ENCODE measurements at regions not wholly inside any gene's neighbourhood (a gene's known extent, or its start where the extent isn't known, plus 50 kb on each side); places are given as distances from the start of the nearest gene placed in this dataset.
"Not testable (repeated sequence)": the region's sequence is repeated elsewhere in the genome, so short reads cannot be mapped to it uniquely, and the experiment has no call there.

GRCh38 chr7:68183176-68183575 lies 1186.5 kb downstream of the TYW1 start:
- H3K36me3 ChIP-seq (ENCODE audit: control insufficient read depth in 4 of 4, insufficient read depth in 4 of 4, low read length in 3 of 4) = no peaks in the 10 kb centered on the region
- H3K4me1 ChIP-seq (ENCODE audit: control extremely low read depth in 1 of 4, control insufficient read depth in 4 of 4, insufficient read depth in 4 of 4, low read length in 3 of 4) = no peaks in the 10 kb centered on the region
- no peaks in the 10 kb centered on the region for H3K27me3 ChIP-seq (replicated peaks in 2 of 5; ENCODE audit: control insufficient read depth in 4 of 5, insufficient read depth in 5 of 5, low read length in 4 of 5)
- no peak overlapping the region for H3K4me3 ChIP-seq (ENCODE audit: control insufficient read depth in 1 of 7, extremely low read depth in 1 of 7, insufficient read depth in 4 of 7, low read depth in 2 of 7, low read length in 6 of 7)
- H3K27ac ChIP-seq (ENCODE audit: insufficient read depth in 1 of 2, low read depth in 1 of 2, low read length in 2 of 2, poor library complexity in 1 of 2, severe bottlenecking in 2 of 2) = no peak overlapping the region
- ChIA-PET POLR2A (no interaction called here), CTCF (no interaction called here)
- DNase-seq = no peak
- no peaks in the 10 kb centered on the region for H3K9me3 ChIP-seq (ENCODE audit: control extremely low read depth in 1 of 5, control insufficient read depth in 4 of 5, insufficient read depth in 2 of 5, low read depth in 1 of 5, low read length in 4 of 5)
- 78% methylated on average over 6 of the region's 6 CpGs for WGBS (ENCODE audit: insufficient coverage)

- ChIA-PET POLR2A (no interaction called here), CTCF (no interaction called here)
- Histone ChIP-seq H3K36me3 (ENCODE audit: control insufficient read depth in 4 of 4, insufficient read depth in 4 of 4, low read length in 3 of 4) (no peaks in the 10 kb centered on the region), H3K9me3 (ENCODE audit: control extremely low read depth in 1 of 5, control insufficient read depth in 4 of 5, insufficient read depth in 2 of 5, low read depth in 1 of 5, low read length in 4 of 5) (no peaks in the 10 kb centered on the region), H3K27ac (ENCODE audit: insufficient read depth in 1 of 2, low read depth in 1 of 2, low read length in 2 of 2, poor library complexity in 1 of 2, severe bottlenecking in 2 of 2) (no peak overlapping the region), H3K4me3 (ENCODE audit: control insufficient read depth in 1 of 7, extremely low read depth in 1 of 7, insufficient read depth in 4 of 7, low read depth in 2 of 7, low read length in 6 of 7) (no peak overlapping the region), H3K27me3 (replicated peaks in 2 of 5; ENCODE audit: control insufficient read depth in 4 of 5, insufficient read depth in 5 of 5, low read length in 4 of 5) (no peaks in the 10 kb centered on the region), H3K4me1 (ENCODE audit: control extremely low read depth in 1 of 4, control insufficient read depth in 4 of 4, insufficient read depth in 4 of 4, low read length in 3 of 4) (no peaks in the 10 kb centered on the region)
- 88% methylated on average over 7 of the region's 16 CpGs for WGBS (ENCODE audit: insufficient coverage)
- no peak for DNase-seq
Measured at GRCh38 chr7:68185631-68186456, 1189.2 kb downstream of the TYW1 start.

- DNase-seq = no peak
- CTCF ChIA-PET = interaction anchor here (0.9 kb wide), 1 partner anchor 15 kb away, joined by 3 read pairs; no protein-coding TSS in a partner anchor
- POLR2A ChIA-PET = no interaction called here
- 92% methylated on average over 6 of the region's 7 CpGs for WGBS (ENCODE audit: insufficient coverage)
- Histone ChIP-seq H3K4me3 (ENCODE audit: control insufficient read depth in 1 of 7, extremely low read depth in 1 of 7, insufficient read depth in 4 of 7, low read depth in 2 of 7, low read length in 6 of 7) (no peak overlapping the region), H3K27me3 (replicated peaks in 2 of 5; ENCODE audit: control insufficient read depth in 4 of 5, insufficient read depth in 5 of 5, low read length in 4 of 5) (no peaks in the 10 kb centered on the region), H3K9me3 (ENCODE audit: control extremely low read depth in 1 of 5, control insufficient read depth in 4 of 5, insufficient read depth in 2 of 5, low read depth in 1 of 5, low read length in 4 of 5) (no peaks in the 10 kb centered on the region), H3K36me3 (ENCODE audit: control insufficient read depth in 4 of 4, insufficient read depth in 4 of 4, low read length in 3 of 4) (no peaks in the 10 kb centered on the region), H3K27ac (ENCODE audit: insufficient read depth in 1 of 2, low read depth in 1 of 2, low read length in 2 of 2, poor library complexity in 1 of 2, severe bottlenecking in 2 of 2) (no peak overlapping the region), H3K4me1 (ENCODE audit: control extremely low read depth in 1 of 4, control insufficient read depth in 4 of 4, insufficient read depth in 4 of 4, low read length in 3 of 4) (no peaks in the 10 kb centered on the region)
Measured at GRCh38 chr7:68187532-68187931, 1190.9 kb downstream of the TYW1 start.

DNA sequence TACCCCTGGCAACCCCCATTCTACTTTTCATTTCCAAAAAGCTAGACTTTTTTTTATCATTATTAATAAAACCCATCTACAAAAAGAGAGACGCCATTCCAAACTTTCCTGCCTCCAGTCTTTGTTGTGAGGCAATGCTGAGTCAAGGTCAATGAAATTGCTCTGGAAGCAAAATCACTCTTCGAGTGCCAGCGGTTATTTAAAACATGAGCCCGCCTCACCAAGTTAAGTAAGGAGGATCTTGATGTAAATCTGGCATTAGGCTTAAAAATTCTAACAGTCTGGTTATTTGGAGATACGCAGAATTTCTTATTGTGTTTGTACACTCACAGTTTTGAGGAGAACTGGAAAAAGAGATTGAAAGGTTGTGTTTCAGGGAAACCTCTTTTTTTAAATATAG lies 1196.3 kb downstream of the TYW1 start:
- Histone ChIP-seq H3K4me1 (ENCODE audit: control extremely low read depth in 1 of 4, control insufficient read depth in 4 of 4, insufficient read depth in 4 of 4, low read length in 3 of 4) (no peaks in the 10 kb centered on the region), H3K27me3 (replicated peaks in 2 of 5; ENCODE audit: control insufficient read depth in 4 of 5, insufficient read depth in 5 of 5, low read length in 4 of 5) (no peaks in the 10 kb centered on the region), H3K36me3 (ENCODE audit: control insufficient read depth in 4 of 4, insufficient read depth in 4 of 4, low read length in 3 of 4) (no peaks in the 10 kb centered on the region), H3K27ac (ENCODE audit: insufficient read depth in 1 of 2, low read depth in 1 of 2, low read length in 2 of 2, poor library complexity in 1 of 2, severe bottlenecking in 2 of 2) (no peak overlapping the region), H3K4me3 (ENCODE audit: control insufficient read depth in 1 of 7, extremely low read depth in 1 of 7, insufficient read depth in 4 of 7, low read depth in 2 of 7, low read length in 6 of 7) (no peak overlapping the region), H3K9me3 (ENCODE audit: control extremely low read depth in 1 of 5, control insufficient read depth in 4 of 5, insufficient read depth in 2 of 5, low read depth in 1 of 5, low read length in 4 of 5) (peaks cover 0 to 7% (median 2%) of the 10 kb centered on the region in 5 experiments)
- 95% methylated on average over 5 of the region's 5 CpGs for WGBS (ENCODE audit: insufficient coverage)
- ChIA-PET CTCF (no interaction called here), POLR2A (no interaction called here)
- DNase-seq = no peak

GRCh38 chr7:68195642-68196041 lies 1199.0 kb downstream of the TYW1 start:
- H3K4me3 ChIP-seq (ENCODE audit: control insufficient read depth in 1 of 7, extremely low read depth in 1 of 7, insufficient read depth in 4 of 7, low read depth in 2 of 7, low read length in 6 of 7); H3K4me1 ChIP-seq (ENCODE audit: control extremely low read depth in 1 of 4, control insufficient read depth in 4 of 4, insufficient read depth in 4 of 4, low read length in 3 of 4); DNase-seq; POLR2A ChIA-PET; H3K36me3 ChIP-seq (ENCODE audit: control insufficient read depth in 4 of 4, insufficient read depth in 4 of 4, low read length in 3 of 4); CTCF ChIA-PET; H3K9me3 ChIP-seq (ENCODE audit: control extremely low read depth in 1 of 5, control insufficient read depth in 4 of 5, insufficient read depth in 2 of 5, low read depth in 1 of 5, low read length in 4 of 5); H3K27ac ChIP-seq (ENCODE audit: insufficient read depth in 1 of 2, low read depth in 1 of 2, low read length in 2 of 2, poor library complexity in 1 of 2, severe bottlenecking in 2 of 2); H3K27me3 ChIP-seq (replicated peaks in 2 of 5; ENCODE audit: control insufficient read depth in 4 of 5, insufficient read depth in 5 of 5, low read length in 4 of 5): not testable (repeated sequence)
- WGBS (ENCODE audit: insufficient coverage) = no CpG with 5 or more reads among the region's 2 CpGs

DNA sequence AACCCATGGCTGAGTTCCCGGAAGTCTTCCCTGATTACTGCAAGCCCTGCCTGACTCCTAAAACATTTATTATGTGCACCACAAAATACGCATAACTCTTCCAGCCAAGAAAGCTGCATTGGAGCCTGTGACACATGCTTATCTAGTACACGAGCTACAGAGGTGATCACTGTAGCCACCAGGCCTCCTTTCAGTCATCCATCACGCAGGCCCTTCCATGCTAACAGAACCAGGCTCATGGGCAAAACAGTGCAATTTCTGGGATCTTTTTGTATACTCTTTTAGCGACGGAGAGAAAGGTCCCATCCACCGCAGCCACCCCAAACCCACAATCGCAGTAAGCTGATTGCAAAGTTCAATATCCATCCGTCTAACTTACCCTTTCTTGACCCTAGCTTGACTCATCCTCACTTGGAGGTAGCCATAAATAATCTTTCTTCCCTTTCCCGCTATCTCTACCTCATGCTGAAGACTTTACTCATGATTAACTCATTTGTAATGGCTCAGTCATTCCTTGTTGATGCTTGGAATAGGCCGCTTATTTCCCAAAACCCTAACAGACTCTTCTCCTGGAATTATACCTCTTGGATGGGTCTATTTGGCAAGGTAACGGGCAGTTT lies 1203.5 kb downstream of the TYW1 start:
- WGBS (ENCODE audit: insufficient coverage) = 90% methylated on average over 10 of the region's 12 CpGs
- no peak for DNase-seq
- CTCF ChIA-PET = no interaction called here

DNA sequence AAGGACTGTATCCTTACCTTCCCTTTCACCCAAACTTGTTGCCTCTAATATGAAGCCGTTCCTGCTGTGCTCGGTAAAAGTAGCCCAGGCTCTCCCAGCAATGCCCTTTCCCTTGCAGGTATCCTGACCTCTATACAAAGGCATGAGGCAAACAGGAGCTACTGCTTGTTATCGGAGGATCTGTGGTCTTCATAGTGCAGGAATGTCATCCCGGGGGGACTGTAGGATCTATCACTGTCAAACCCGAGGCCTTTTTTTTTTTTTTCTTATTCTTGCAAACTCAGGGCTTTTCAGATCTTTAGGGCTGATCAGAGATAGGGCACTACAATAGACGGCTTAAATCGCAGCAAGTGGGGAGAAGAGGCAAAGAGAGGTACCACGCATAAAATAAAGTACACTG lies 1206.6 kb downstream of the TYW1 start:
- Histone ChIP-seq H3K36me3 (ENCODE audit: control insufficient read depth in 4 of 4, insufficient read depth in 4 of 4, low read length in 3 of 4) (no peaks in the 10 kb centered on the region), H3K27ac (ENCODE audit: insufficient read depth in 1 of 2, low read depth in 1 of 2, low read length in 2 of 2, poor library complexity in 1 of 2, severe bottlenecking in 2 of 2) (no peak overlapping the region), H3K4me3 (ENCODE audit: control insufficient read depth in 1 of 7, extremely low read depth in 1 of 7, insufficient read depth in 4 of 7, low read depth in 2 of 7, low read length in 6 of 7) (no peak overlapping the region), H3K4me1 (ENCODE audit: control extremely low read depth in 1 of 4, control insufficient read depth in 4 of 4, insufficient read depth in 4 of 4, low read length in 3 of 4) (no peaks in the 10 kb centered on the region), H3K9me3 (ENCODE audit: control extremely low read depth in 1 of 5, control insufficient read depth in 4 of 5, insufficient read depth in 2 of 5, low read depth in 1 of 5, low read length in 4 of 5) (peaks cover 0 to 11% (median 0%) of the 10 kb centered on the region in 5 experiments), H3K27me3 (replicated peaks in 2 of 5; ENCODE audit: control insufficient read depth in 4 of 5, insufficient read depth in 5 of 5, low read length in 4 of 5) (no peaks in the 10 kb centered on the region)
- WGBS (ENCODE audit: insufficient coverage) = 78% methylated on average over 4 of the region's 8 CpGs
- ChIA-PET POLR2A (no interaction called here), CTCF (interaction anchor here (1.6 kb wide), 1 partner anchor 10 kb away, joined by 4 read pairs; no protein-coding TSS in a partner anchor)
- DNase-seq = no peak

More for the DNA sequence above, 1203.5 kb downstream of the TYW1 start:
- POLR2A ChIA-PET = no interaction called here
- Histone ChIP-seq H3K27me3 (replicated peaks in 2 of 5; ENCODE audit: control insufficient read depth in 4 of 5, insufficient read depth in 5 of 5, low read length in 4 of 5) (no peaks in the 10 kb centered on the region), H3K9me3 (ENCODE audit: control extremely low read depth in 1 of 5, control insufficient read depth in 4 of 5, insufficient read depth in 2 of 5, low read depth in 1 of 5, low read length in 4 of 5) (peaks cover 0 to 4% (median 2%) of the 10 kb centered on the region in 5 experiments), H3K27ac (ENCODE audit: insufficient read depth in 1 of 2, low read depth in 1 of 2, low read length in 2 of 2, poor library complexity in 1 of 2, severe bottlenecking in 2 of 2) (no peak overlapping the region), H3K36me3 (ENCODE audit: control insufficient read depth in 4 of 4, insufficient read depth in 4 of 4, low read length in 3 of 4) (no peaks in the 10 kb centered on the region), H3K4me1 (ENCODE audit: control extremely low read depth in 1 of 4, control insufficient read depth in 4 of 4, insufficient read depth in 4 of 4, low read length in 3 of 4) (no peaks in the 10 kb centered on the region), H3K4me3 (ENCODE audit: control insufficient read depth in 1 of 7, extremely low read depth in 1 of 7, insufficient read depth in 4 of 7, low read depth in 2 of 7, low read length in 6 of 7) (no peak overlapping the region)
